Natural killer cell (primary cell): ENCODE measurements at regions not wholly inside any gene's neighbourhood (a gene's known extent, or its start where the extent isn't known, plus 50 kb on each side); places are given as distances from the start of the nearest gene placed in this dataset.

Experiments
- ATAC-seq, 3 donors: fragments of 150-1000 bp in 2 of 3; fragments of 200-7000 bp in 1 of 3; cut with Tn5 transposase; 1 replicate in 1 of 3; 2 replicates in 2 of 3; pipeline ENCODE4 v1.10.0; 2021; ENCODE audit warnings: mild to moderate bottlenecking in 2 of 3, moderate library complexity in 2 of 3
- DNase-seq, 2 donors: peaks; one replicate each; pipeline versions ENCODE4 v3.0.0 to v3.0.0-alpha.2; 2013 to 2021; ENCODE audit warnings: mixed read lengths in 1 of 2
- H3K27ac ChIP-seq: one replicate; pipeline ENCODE4 v1.5.1; 2013; ENCODE audit warnings: mild to moderate bottlenecking, low read length
- H3K27me3 ChIP-seq: one replicate; pipeline ENCODE4 v1.6.1; 2013; ENCODE audit warnings: low read length; ENCODE audit not compliant: control insufficient read depth, insufficient read depth
- H3K36me3 ChIP-seq: one replicate; pipeline ENCODE4 v1.6.1; 2013; ENCODE audit warnings: low read length; ENCODE audit not compliant: control insufficient read depth, insufficient read depth
- H3K4me1 ChIP-seq: one replicate; pipeline ENCODE4 v1.6.1; 2013; ENCODE audit warnings: low read length; ENCODE audit not compliant: control insufficient read depth, insufficient read depth
- H3K4me3 ChIP-seq: one replicate; pipeline ENCODE4 v1.5.1; 2013; ENCODE audit warnings: low read length
- H3K9me3 ChIP-seq: one replicate; pipeline ENCODE4 v1.6.1; 2013; ENCODE audit warnings: low read length; ENCODE audit not compliant: control insufficient read depth, insufficient read depth
- H3K27ac Mint-ChIP-seq, 2 donors: one replicate each; pipeline ENCODE4 v1.8.0; 2022; ENCODE audit warnings: mild to moderate bottlenecking in 2 of 2, mixed read lengths in 2 of 2, moderate library complexity in 1 of 2
- H3K27me3 Mint-ChIP-seq, 2 donors: one replicate each; pipeline ENCODE4 v1.8.0; 2022; ENCODE audit warnings: low read depth in 2 of 2, mixed read lengths in 2 of 2
- H3K36me3 Mint-ChIP-seq: one replicate; pipeline ENCODE4 v1.8.0; 2022; ENCODE audit warnings: mixed read lengths
- H3K4me1 Mint-ChIP-seq, 2 donors: one replicate each; pipeline ENCODE4 v1.8.0; 2022; ENCODE audit warnings: mixed read lengths in 2 of 2
- H3K4me3 Mint-ChIP-seq: one replicate; pipeline ENCODE4 v1.8.0; 2022; ENCODE audit warnings: mild to moderate bottlenecking, moderate library complexity, mixed read lengths
- H3K9me3 Mint-ChIP-seq, 2 donors: one replicate each; pipeline ENCODE4 v1.8.0; 2022; ENCODE audit warnings: mixed read lengths in 2 of 2
- CTCF ChIP-seq: fragments of 200-600 bp; IDR thresholded peaks from one replicate; pipeline ENCODE4 v1.8.0; 2022; ENCODE audit warnings: antibody characterized with exemption
- WGBS: methylation state at CpG from one replicate; pipeline ENCODE4 v1.1.7; 2013; ENCODE audit warnings: missing lambda C conversion rate; ENCODE audit not compliant: insufficient coverage; 5-methylcytosine and 5-hydroxymethylcytosine counted together
- intact Hi-C: fragments of 100-400 bp; cut with micrococcal nuclease; formaldehyde crosslinking; loops from one replicate; pipeline ENCODE4 v1.14.2; 2022

GRCh38 chr6:7052443-7053011 is 55.2 kb upstream of the RREB1 start:
- H3K27ac ChIP-seq: no peak overlapping the region
- Mint-ChIP-seq H3K9me3 (no peaks in the 10 kb centered on the region), H3K27ac (no peak overlapping the region), H3K4me3 (peak overlapping the region; percentile 62), H3K4me1 (peaks cover 0 to 7% of the 10 kb centered on the region in 2 donors), H3K27me3 (peaks cover 0 to 4% of the 10 kb centered on the region in 2 donors), H3K36me3 (no peaks in the 10 kb centered on the region)
- no peaks in the 10 kb centered on the region for H3K9me3 ChIP-seq
- DNase-seq: peak in 1 of 2 donors; percentile 46
- intact Hi-C loops: no loop called here
- no peak for TF ChIP-seq CTCF
- peak in 2 of 3 donors; percentile 18 to 36 for ATAC-seq
- no peaks in the 10 kb centered on the region for H3K27me3 ChIP-seq
- H3K4me1 ChIP-seq: peaks cover 15% of the 10 kb centered on the region
- H3K4me3 ChIP-seq: peak overlapping the region; percentile 55
- 6% methylated on average over 31 of the region's 31 CpGs for WGBS
- H3K36me3 ChIP-seq: no peaks in the 10 kb centered on the region

GRCh38 chr6:7053125-7053774 is 54.5 kb upstream of the RREB1 start:
- Histone ChIP-seq H3K27ac (no peak overlapping the region), H3K9me3 (no peaks in the 10 kb centered on the region), H3K27me3 (no peaks in the 10 kb centered on the region), H3K36me3 (no peaks in the 10 kb centered on the region), H3K4me3 (no peak overlapping the region), H3K4me1 (peaks cover 15% of the 10 kb centered on the region)
- Mint-ChIP-seq H3K9me3 (no peaks in the 10 kb centered on the region), H3K36me3 (no peaks in the 10 kb centered on the region), H3K27ac (no peak overlapping the region), H3K27me3 (peaks cover 0 to 4% of the 10 kb centered on the region in 2 donors), H3K4me3 (peak overlapping the region; percentile 62), H3K4me1 (peaks cover 0 to 7% of the 10 kb centered on the region in 2 donors)
- no peak for ATAC-seq
- intact Hi-C loops: no loop called here
- peak in 1 of 2 donors; percentile 12 for DNase-seq
- no peak for TF ChIP-seq CTCF
- 63% methylated on average over 3 of the region's 5 CpGs for WGBS
